ENCODE measurements at regions not wholly inside any gene's neighbourhood (a gene's known extent, or its start where the extent isn't known, plus 50 kb on each side); places are given as distances from the start of the nearest gene placed in this dataset.

- WGBS (ENCODE audit: insufficient coverage), result 67% methylated on average over 1 of the region's 1 CpG
- intact Hi-C loops (cut with micrococcal nuclease), result no loop called here
- Histone ChIP-seq H3K4me3 (ENCODE audit: low read length) (no peak overlapping the region), H3K27me3 (ENCODE audit: control insufficient read depth, insufficient read depth, low read length) (no peaks in the 10 kb centered on the region), H3K9me3 (ENCODE audit: control insufficient read depth, insufficient read depth, low read length) (no peaks in the 10 kb centered on the region), H3K27ac (ENCODE audit: low read length) (no peak overlapping the region), H3K36me3 (ENCODE audit: control insufficient read depth, insufficient read depth, low read length) (no peaks in the 10 kb centered on the region), H3K4me1 (ENCODE audit: control insufficient read depth, insufficient read depth, low read length) (no peaks in the 10 kb centered on the region)
- Mint-ChIP-seq H3K36me3 (no peaks in the 10 kb centered on the region), H3K9me3 (peaks cover 0 to 2% of the 10 kb centered on the region in 2 donors), H3K27me3 (ENCODE audit: low read depth in 2 of 2) (no peaks in the 10 kb centered on the region), H3K27ac (no peak overlapping the region), H3K4me3 (no peak overlapping the region), H3K4me1 (no peaks in the 10 kb centered on the region)
- ATAC-seq (no peak), DNase-seq (no peak)
- TF ChIP-seq CTCF (IDR thresholded peaks at IDR 0.05), result no peak
Measured at GRCh38 chr4:128351502-128351901, 63.9 kb upstream of the PGRMC2 start.

- Histone ChIP-seq H3K4me1 (ENCODE audit: control insufficient read depth, insufficient read depth, low read length) (no peaks in the 10 kb centered on the region), H3K27ac (ENCODE audit: low read length) (no peak overlapping the region), H3K9me3 (ENCODE audit: control insufficient read depth, insufficient read depth, low read length) (no peaks in the 10 kb centered on the region), H3K4me3 (ENCODE audit: low read length) (no peak overlapping the region), H3K27me3 (ENCODE audit: control insufficient read depth, insufficient read depth, low read length) (no peaks in the 10 kb centered on the region), H3K36me3 (ENCODE audit: control insufficient read depth, insufficient read depth, low read length) (no peaks in the 10 kb centered on the region)
- H3K27ac Mint-ChIP-seq, result no peak overlapping the region
- WGBS (ENCODE audit: insufficient coverage), result 88% methylated on average over 6 of the region's 6 CpGs
- no peaks in the 10 kb centered on the region for H3K27me3 Mint-ChIP-seq (ENCODE audit: low read depth in 2 of 2)
- no peaks in the 10 kb centered on the region for H3K36me3 Mint-ChIP-seq
- H3K9me3 Mint-ChIP-seq, result peaks cover 0 to 2% of the 10 kb centered on the region in 2 donors
- H3K4me3 Mint-ChIP-seq, result no peak overlapping the region
- TF ChIP-seq CTCF (IDR thresholded peaks at IDR 0.05), result no peak
- ATAC-seq (no peak), DNase-seq (no peak)
- intact Hi-C loops (cut with micrococcal nuclease), result no loop called here
- no peaks in the 10 kb centered on the region for H3K4me1 Mint-ChIP-seq
Measured at GRCh38 chr4:128350449-128351045, 62.9 kb upstream of the PGRMC2 start.

GRCh38 chr4:128349921-128350320 lies 62.3 kb upstream of the PGRMC2 start:
- H3K36me3 ChIP-seq (ENCODE audit: control insufficient read depth, insufficient read depth, low read length), result no peaks in the 10 kb centered on the region
- Mint-ChIP-seq H3K36me3 (no peaks in the 10 kb centered on the region), H3K9me3 (peaks cover 0 to 2% of the 10 kb centered on the region in 2 donors), H3K4me3 (no peak overlapping the region), H3K4me1 (no peaks in the 10 kb centered on the region), H3K27ac (no peak overlapping the region), H3K27me3 (ENCODE audit: low read depth in 2 of 2) (no peaks in the 10 kb centered on the region)
- ATAC-seq (no peak), DNase-seq (no peak)
- TF ChIP-seq CTCF (IDR thresholded peaks at IDR 0.05), result no peak
- no peaks in the 10 kb centered on the region for H3K9me3 ChIP-seq (ENCODE audit: control insufficient read depth, insufficient read depth, low read length)
- H3K27me3 ChIP-seq (ENCODE audit: control insufficient read depth, insufficient read depth, low read length), result no peaks in the 10 kb centered on the region
- no peak overlapping the region for H3K27ac ChIP-seq (ENCODE audit: low read length)
- WGBS (ENCODE audit: insufficient coverage), result 92% methylated on average over 4 of the region's 4 CpGs
- no peak overlapping the region for H3K4me3 ChIP-seq (ENCODE audit: low read length)
- intact Hi-C loops (cut with micrococcal nuclease), result no loop called here
- no peaks in the 10 kb centered on the region for H3K4me1 ChIP-seq (ENCODE audit: control insufficient read depth, insufficient read depth, low read length)
